SK-N-SH treated with all-trans-retinoic acid at 6 μM for 48 hours (cell line): ENCODE measurements at regions not wholly inside any gene's neighbourhood (a gene's known extent, or its start where the extent isn't known, plus 50 kb on each side); places are given as distances from the start of the nearest gene placed in this dataset.

Experiments used
- ATAC-seq: fragments of 200-7000 bp; cut with Tn5 transposase; 3 replicates; pipeline ENCODE4 v1.9.1; 2020; ENCODE audit warnings: mild to moderate bottlenecking, moderate library complexity
- ARNTL ChIP-seq: fragments of 450-650 bp; formaldehyde crosslinking; IDR thresholded peaks from 2 replicates; pipeline ENCODE4 v1.5.0; 2020; ENCODE audit warnings: low read depth, mild to moderate bottlenecking, moderate library complexity, borderline replicate concordance
- BACH2 ChIP-seq: fragments of 250-450 bp; sonication (Bioruptor Pico); IDR thresholded peaks from 2 replicates; pipeline ENCODE4 v1.9.0; 2021; ENCODE audit warnings: mild to moderate bottlenecking, borderline replicate concordance
- CREB5 ChIP-seq: fragments of 250-450 bp; sonication (Bioruptor Pico); IDR thresholded peaks from 2 replicates; pipeline ENCODE4 v1.5.1; 2020; ENCODE audit warnings: low read depth, mild to moderate bottlenecking, moderate library complexity
- CSDC2 ChIP-seq: fragments of 250-450 bp; sonication (Bioruptor Pico); IDR thresholded peaks from 2 replicates; pipeline ENCODE4 v1.5.0; 2020; ENCODE audit warnings: mild to moderate bottlenecking, moderate library complexity
- CSRNP3 ChIP-seq: fragments of 250-450 bp; sonication (Bioruptor Pico); IDR thresholded peaks from 2 replicates; pipeline ENCODE4 v1.5.1; 2021; ENCODE audit warnings: mild to moderate bottlenecking, moderate library complexity
- ESRRG ChIP-seq: fragments of 250-450 bp; sonication (Bioruptor Pico); IDR thresholded peaks from 2 replicates; pipeline ENCODE4 v1.6.1; 2021; ENCODE audit warnings: mild to moderate bottlenecking
- GLIS3 ChIP-seq: fragments of 250-450 bp; sonication (Bioruptor Pico); IDR thresholded peaks from 2 replicates; pipeline ENCODE4 v1.5.0; 2020; ENCODE audit warnings: mild to moderate bottlenecking, moderate library complexity
- ISL1 ChIP-seq: fragments of 250-450 bp; sonication (Bioruptor Pico); IDR thresholded peaks from 2 replicates; pipeline ENCODE4 v2.1.2; 2022; ENCODE audit warnings: mild to moderate bottlenecking, moderate library complexity
- OSR1 ChIP-seq: fragments of 250-450 bp; sonication (Bioruptor Pico); IDR thresholded peaks from 2 replicates; pipeline ENCODE4 v1.8.0; 2022; ENCODE audit warnings: moderate library complexity, mild to moderate bottlenecking, inconsistent platforms
- POU6F1 ChIP-seq: fragments of 250-450 bp; sonication (Bioruptor Pico); IDR thresholded peaks from 2 replicates; pipeline ENCODE4 v1.8.0; 2021; ENCODE audit warnings: low read depth, mild to moderate bottlenecking, moderate library complexity, borderline replicate concordance
- PPARA ChIP-seq: fragments of 250-450 bp; sonication (Bioruptor Pico); IDR thresholded peaks from 2 replicates; pipeline ENCODE4 v1.5.0; 2020; ENCODE audit warnings: mild to moderate bottlenecking, borderline replicate concordance
- RARB ChIP-seq: fragments of 250-450 bp; sonication (Bioruptor Pico); IDR thresholded peaks from 2 replicates; pipeline ENCODE4 v1.8.0; 2021; ENCODE audit warnings: mild to moderate bottlenecking, moderate library complexity
- SNAI2 ChIP-seq: fragments of 250-450 bp; sonication (Bioruptor Pico); IDR thresholded peaks from 2 replicates; pipeline ENCODE4 v1.5.0; 2020; ENCODE audit warnings: mild to moderate bottlenecking, moderate library complexity
- TOX ChIP-seq: fragments of 250-450 bp; sonication (Bioruptor Pico); IDR thresholded peaks from 2 replicates; pipeline ENCODE4 v1.8.0; 2021; ENCODE audit warnings: mild to moderate bottlenecking, moderate library complexity, borderline replicate concordance
- TSHZ2 ChIP-seq: fragments of 250-450 bp; sonication (Bioruptor Pico); IDR thresholded peaks from 2 replicates; pipeline ENCODE4 v1.5.0; 2020; ENCODE audit warnings: mild to moderate bottlenecking, moderate library complexity
- ZC3H10 ChIP-seq: fragments of 250-450 bp; sonication (Bioruptor Pico); IDR thresholded peaks from 2 replicates; pipeline ENCODE4 v1.5.1; 2021; ENCODE audit warnings: mild to moderate bottlenecking, moderate library complexity
- ZFP3 ChIP-seq: fragments of 250-450 bp; sonication (Bioruptor Pico); IDR thresholded peaks from 2 replicates; pipeline ENCODE4 v1.5.0; 2020; ENCODE audit warnings: mild to moderate bottlenecking, moderate library complexity
- ZFP30 ChIP-seq: fragments of 450-650 bp; formaldehyde crosslinking; IDR thresholded peaks from 2 replicates; pipeline ENCODE4 v1.5.0; 2022; ENCODE audit warnings: mild to moderate bottlenecking, moderate library complexity
- ZNF565 ChIP-seq: fragments of 450-650 bp; formaldehyde crosslinking; conservative IDR thresholded peaks from 2 replicates; pipeline ENCODE4 v1.5.0; 2020; ENCODE audit warnings: low read depth, mild to moderate bottlenecking, moderate library complexity
- ZNF70 ChIP-seq: fragments of 450-650 bp; formaldehyde crosslinking; IDR thresholded peaks from 2 replicates; pipeline ENCODE4 v1.5.0; 2020; ENCODE audit warnings: mild to moderate bottlenecking, moderate library complexity
- ZNF8 ChIP-seq: fragments of 450-650 bp; formaldehyde crosslinking; IDR thresholded peaks from 2 replicates; pipeline ENCODE4 v1.5.0; 2020; ENCODE audit warnings: mild to moderate bottlenecking, moderate library complexity

GRCh38 chr5:126707080-126707479, 69.9 kb upstream of the LMNB1 start:
- no peak for ATAC-seq
- no peak for TF ChIP-seq ZNF70 (CRISPR knock-in tag)
- TF ChIP-seq SNAI2 (CRISPR knock-in tag), result no peak
- TF ChIP-seq ZC3H10 (CRISPR knock-in tag), result no peak
- no peak for TF ChIP-seq CREB5
- no peak for TF ChIP-seq OSR1 (CRISPR knock-in tag)
- TF ChIP-seq ARNTL (CRISPR knock-in tag), result no peak
- TF ChIP-seq POU6F1 (CRISPR knock-in tag), result no peak
- TF ChIP-seq GLIS3, result no peak
- TF ChIP-seq TSHZ2 (CRISPR knock-in tag), result no peak
- TF ChIP-seq BACH2 (CRISPR knock-in tag), result no peak
- no peak for TF ChIP-seq PPARA
- no peak for TF ChIP-seq ZNF565
- TF ChIP-seq TOX (CRISPR knock-in tag), result no peak
- no peak for TF ChIP-seq ZNF8 (CRISPR knock-in tag)
- no peak for TF ChIP-seq ZFP3 (CRISPR knock-in tag)
- TF ChIP-seq ZFP30 (CRISPR knock-in tag), result no peak
- no peak for TF ChIP-seq ESRRG (CRISPR knock-in tag)
- TF ChIP-seq CSRNP3 (CRISPR knock-in tag), result no peak
- TF ChIP-seq RARB, result no peak
- TF ChIP-seq, all 23 proteins: peak for 0

- ATAC-seq, result no peak
- TF ChIP-seq CSDC2, result no peak
Measured at GRCh38 chr5:126715765-126716164, 61.2 kb upstream of the LMNB1 start.

GRCh38 chr5:126716861-126717260, 60.1 kb upstream of the LMNB1 start:
- ATAC-seq, result no peak
- TF ChIP-seq ZNF565 (no peak), TOX (CRISPR knock-in tag) (no peak), POU6F1 (CRISPR knock-in tag) (no peak), CSDC2 (no peak), ZNF70 (CRISPR knock-in tag) (no peak), CREB5 (no peak), ARNTL (CRISPR knock-in tag) (no peak), ZFP3 (CRISPR knock-in tag) (no peak), RARB (no peak), GLIS3 (no peak), OSR1 (CRISPR knock-in tag) (no peak), ISL1 (CRISPR knock-in tag) (no peak), TSHZ2 (CRISPR knock-in tag) (no peak), CSRNP3 (CRISPR knock-in tag) (no peak), PPARA (no peak), SNAI2 (CRISPR knock-in tag) (no peak)
